Omental fat pad (tissue), 3 donors: ENCODE measurements at regions not wholly inside any gene's neighbourhood (a gene's known extent, or its start where the extent isn't known, plus 50 kb on each side); places are given as distances from the start of the nearest gene placed in this dataset.

ENCODE experiments used
- ATAC-seq: fragments of 150-250 bp; one replicate; pipeline ENCODE4 v1.9.1; 2016; ENCODE audit warnings: mild to moderate bottlenecking, moderate library complexity; ENCODE audit not compliant: low FRiP score
- DNase-seq: peaks from one replicate; pipeline ENCODE4 v3.0.0-alpha.2; 2019; ENCODE audit warnings: low spot score
- TF ChIP-seq, protein P1 (sequence below), 3 donors: fragments of 450-650 bp; IDR thresholded peaks; one replicate each; pipeline ENCODE4 v1.5.1; 2016 to 2017; ENCODE audit warnings: antibody characterized with exemption in 3 of 3, mild to moderate bottlenecking in 3 of 3, moderate library complexity in 2 of 3

- ATAC-seq (no peak), DNase-seq (no peak)
- TF ChIP-seq, protein P1, sequence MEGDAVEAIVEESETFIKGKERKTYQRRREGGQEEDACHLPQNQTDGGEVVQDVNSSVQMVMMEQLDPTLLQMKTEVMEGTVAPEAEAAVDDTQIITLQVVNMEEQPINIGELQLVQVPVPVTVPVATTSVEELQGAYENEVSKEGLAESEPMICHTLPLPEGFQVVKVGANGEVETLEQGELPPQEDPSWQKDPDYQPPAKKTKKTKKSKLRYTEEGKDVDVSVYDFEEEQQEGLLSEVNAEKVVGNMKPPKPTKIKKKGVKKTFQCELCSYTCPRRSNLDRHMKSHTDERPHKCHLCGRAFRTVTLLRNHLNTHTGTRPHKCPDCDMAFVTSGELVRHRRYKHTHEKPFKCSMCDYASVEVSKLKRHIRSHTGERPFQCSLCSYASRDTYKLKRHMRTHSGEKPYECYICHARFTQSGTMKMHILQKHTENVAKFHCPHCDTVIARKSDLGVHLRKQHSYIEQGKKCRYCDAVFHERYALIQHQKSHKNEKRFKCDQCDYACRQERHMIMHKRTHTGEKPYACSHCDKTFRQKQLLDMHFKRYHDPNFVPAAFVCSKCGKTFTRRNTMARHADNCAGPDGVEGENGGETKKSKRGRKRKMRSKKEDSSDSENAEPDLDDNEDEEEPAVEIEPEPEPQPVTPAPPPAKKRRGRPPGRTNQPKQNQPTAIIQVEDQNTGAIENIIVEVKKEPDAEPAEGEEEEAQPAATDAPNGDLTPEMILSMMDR (IDR thresholded peaks at IDR 0.05), result no peak
Observed at GRCh38 chr2:75421986-75422385, 138.8 kb downstream of the EVA1A start.

GRCh38 chr2:75416420-75417342, 144.1 kb downstream of the EVA1A start:
- TF ChIP-seq, protein P1 (IDR thresholded peaks at IDR 0.05), result no peak
- ATAC-seq (no peak), DNase-seq (no peak)

- no peak for DNase-seq
Observed at GRCh38 chr2:75415731-75416130, 145.0 kb downstream of the EVA1A start.

GRCh38 chr2:75415111-75415626, 145.6 kb downstream of the EVA1A start:
- DNase-seq (no peak), ATAC-seq (no peak)
- TF ChIP-seq, protein P1 (IDR thresholded peaks at IDR 0.05), result no peak

More at GRCh38 chr2:75415731-75416130, 145.0 kb downstream of the EVA1A start:
- ATAC-seq, result no peak
- TF ChIP-seq, protein P1 (IDR thresholded peaks at IDR 0.05), result no peak

DNA sequence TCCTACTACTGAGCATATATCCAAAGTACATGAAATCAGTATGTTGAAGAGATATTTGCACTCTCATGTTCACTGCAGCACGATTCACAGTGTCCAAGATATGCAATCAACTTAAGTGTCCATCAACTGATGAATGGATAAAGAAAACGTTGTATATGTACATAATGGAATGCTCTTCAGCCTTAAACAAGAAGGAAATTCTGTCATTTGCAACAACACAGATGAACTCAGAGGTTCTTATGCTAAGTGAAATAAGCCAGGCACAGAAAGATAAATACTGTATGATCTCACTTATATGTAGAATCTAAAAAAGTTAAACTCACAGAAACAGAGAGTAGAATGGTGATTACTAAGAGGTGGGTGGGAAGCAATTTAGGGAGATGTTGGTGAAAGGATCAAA, 149.2 kb downstream of the EVA1A start:
- TF ChIP-seq, protein P1 (IDR thresholded peaks at IDR 0.05), result no peak
- ATAC-seq, result no peak
- no peak for DNase-seq

GRCh38 chr2:75410702-75411101, 150.0 kb downstream of the EVA1A start:
- no peak for DNase-seq

More at GRCh38 chr2:75410702-75411101, 150.0 kb downstream of the EVA1A start:
- TF ChIP-seq, protein P1 (IDR thresholded peaks at IDR 0.05), result no peak
- ATAC-seq, result no peak
